ENCODE measurements at regions not wholly inside any gene's neighbourhood (a gene's known extent, or its start where the extent isn't known, plus 50 kb on each side); places are given as distances from the start of the nearest gene placed in this dataset.

- no peak for ATAC-seq (replicated peaks in 6 of 8)
- Histone ChIP-seq H3K27ac (no peak overlapping the region), H3K4me3 (no peak overlapping the region), H3K4me1 (replicated peaks in 1 of 2) (no peaks in the 10 kb centered on the region)
- in situ Hi-C loops (cut with MboI; ENCODE audit: low pct_unique_long_range_greater_than_20kb in 2 of 9, low sequenced_read_pairs in 9 of 9, unreplicated experiment in 9 of 9) = no loop called here
These were observed 417.9 kb upstream of the AGA start for GRCh38 chr4:177860171-177860570.

GRCh38 chr4:177861551-177862094, 419.4 kb upstream of the AGA start:
- in situ Hi-C loops (cut with MboI; ENCODE audit: low pct_unique_long_range_greater_than_20kb in 2 of 9, low sequenced_read_pairs in 9 of 9, unreplicated experiment in 9 of 9) = no loop called here

GRCh38 chr4:177862541-177863176, 420.4 kb upstream of the AGA start:
- Histone ChIP-seq H3K27ac (no peak overlapping the region), H3K4me3 (no peak overlapping the region), H3K4me1 (replicated peaks in 1 of 2) (no peaks in the 10 kb centered on the region)
- in situ Hi-C loops (cut with MboI; ENCODE audit: low pct_unique_long_range_greater_than_20kb in 2 of 9, low sequenced_read_pairs in 9 of 9, unreplicated experiment in 9 of 9) = no loop called here
- WGBS, 10 experiments = 60 to 100% (median 80%) methylated on average over 1 to 8 of the region's 19 CpGs; no CpG with 5 or more reads in 3 of the 10 experiments
- ATAC-seq (replicated peaks in 6 of 8) = no peak

More at GRCh38 chr4:177861551-177862094, 419.4 kb upstream of the AGA start:
- H3K4me3 ChIP-seq = no peak overlapping the region
- H3K27ac ChIP-seq = no peak overlapping the region
- H3K4me1 ChIP-seq (replicated peaks in 1 of 2) = no peaks in the 10 kb centered on the region
- no peak for ATAC-seq (replicated peaks in 6 of 8)
- 23 to 100% (median 86%) methylated on average over 1 to 8 of the region's 18 CpGs; no CpG with 5 or more reads in 3 of the 10 experiments for WGBS, 10 experiments

GRCh38 chr4:177879851-177880250, 437.6 kb upstream of the AGA start:
- ATAC-seq (replicated peaks in 6 of 8) = no peak
- in situ Hi-C loops (cut with MboI; ENCODE audit: low pct_unique_long_range_greater_than_20kb in 2 of 9, low sequenced_read_pairs in 9 of 9, unreplicated experiment in 9 of 9) = no loop called here
- WGBS, 10 experiments = 0 to 90% (median 62%) methylated on average over 1 to 3 of the region's 3 CpGs; no CpG with 5 or more reads in 4 of the 10 experiments
- no peak overlapping the region for H3K4me3 ChIP-seq
- no peaks in the 10 kb centered on the region for H3K4me1 ChIP-seq (replicated peaks in 1 of 2)
- H3K27ac ChIP-seq = no peak overlapping the region

- ATAC-seq (replicated peaks in 6 of 8) = no peak
- H3K27ac ChIP-seq = no peak overlapping the region
- in situ Hi-C loops (cut with MboI; ENCODE audit: low pct_unique_long_range_greater_than_20kb in 2 of 9, low sequenced_read_pairs in 9 of 9, unreplicated experiment in 9 of 9) = no loop called here
- no peaks in the 10 kb centered on the region for H3K4me1 ChIP-seq (replicated peaks in 1 of 2)
- H3K4me3 ChIP-seq = no peak overlapping the region
These were observed 452.9 kb upstream of the AGA start for GRCh38 chr4:177895136-177895535.

- no peak overlapping the region for H3K4me3 ChIP-seq
- no peaks in the 10 kb centered on the region for H3K4me1 ChIP-seq (replicated peaks in 1 of 2)
- no peak for ATAC-seq (replicated peaks in 6 of 8)
- H3K27ac ChIP-seq = no peak overlapping the region
- in situ Hi-C loops (cut with MboI; ENCODE audit: low pct_unique_long_range_greater_than_20kb in 2 of 9, low sequenced_read_pairs in 9 of 9, unreplicated experiment in 9 of 9) = no loop called here
These were observed 459.5 kb upstream of the AGA start for GRCh38 chr4:177901786-177902185.

- no peaks in the 10 kb centered on the region for H3K4me1 ChIP-seq (replicated peaks in 1 of 2)
- H3K27ac ChIP-seq = no peak overlapping the region
- ATAC-seq (replicated peaks in 6 of 8) = no peak
- WGBS, 10 experiments = 0 to 84% (median 67%) methylated on average over 1 of the region's 1 CpG; no CpG with 5 or more reads in 1 of the 10 experiments
- in situ Hi-C loops (cut with MboI; ENCODE audit: low pct_unique_long_range_greater_than_20kb in 2 of 9, low sequenced_read_pairs in 9 of 9, unreplicated experiment in 9 of 9) = no loop called here
- H3K4me3 ChIP-seq = no peak overlapping the region
These were observed 460.1 kb upstream of the AGA start for GRCh38 chr4:177902386-177902785.

GRCh38 chr4:177907736-177908424, 465.6 kb upstream of the AGA start:
- peak in 1 of 8 experiments; percentile 51 for ATAC-seq (replicated peaks in 6 of 8)
- WGBS, 10 experiments = 22 to 86% (median 74%) methylated on average over 5 to 11 of the region's 11 CpGs
- H3K27ac ChIP-seq = no peak overlapping the region
- H3K4me3 ChIP-seq = no peak overlapping the region
- H3K4me1 ChIP-seq (replicated peaks in 1 of 2) = no peaks in the 10 kb centered on the region
- in situ Hi-C loops (cut with MboI; ENCODE audit: low pct_unique_long_range_greater_than_20kb in 2 of 9, low sequenced_read_pairs in 9 of 9, unreplicated experiment in 9 of 9) = no loop called here

GRCh38 chr4:177921715-177922114, 479.5 kb upstream of the AGA start:
- in situ Hi-C loops (cut with MboI; ENCODE audit: low pct_unique_long_range_greater_than_20kb in 2 of 9, low sequenced_read_pairs in 9 of 9, unreplicated experiment in 9 of 9) = no loop called here
- H3K27ac ChIP-seq = no peak overlapping the region
- ATAC-seq (replicated peaks in 6 of 8) = no peak
- no peaks in the 10 kb centered on the region for H3K4me1 ChIP-seq (replicated peaks in 1 of 2)
- 0 to 100% (median 60%) methylated on average over 1 of the region's 1 CpG; no CpG with 5 or more reads in 2 of the 10 experiments for WGBS, 10 experiments
- no peak overlapping the region for H3K4me3 ChIP-seq

GRCh38 chr4:177923888-177924287, 481.7 kb upstream of the AGA start:
- peak in 1 of 8 experiments; percentile 70 for ATAC-seq (replicated peaks in 6 of 8)
- no peaks in the 10 kb centered on the region for H3K4me1 ChIP-seq (replicated peaks in 1 of 2)
- in situ Hi-C loops (cut with MboI; ENCODE audit: low pct_unique_long_range_greater_than_20kb in 2 of 9, low sequenced_read_pairs in 9 of 9, unreplicated experiment in 9 of 9) = no loop called here
- H3K27ac ChIP-seq = no peak overlapping the region
- no peak overlapping the region for H3K4me3 ChIP-seq

GRCh38 chr4:177937041-177937440, 494.8 kb upstream of the AGA start:
- Histone ChIP-seq H3K27ac (no peak overlapping the region), H3K4me1 (replicated peaks in 1 of 2) (no peaks in the 10 kb centered on the region), H3K4me3 (no peak overlapping the region)
- no peak for ATAC-seq (replicated peaks in 6 of 8)
- in situ Hi-C loops (cut with MboI; ENCODE audit: low pct_unique_long_range_greater_than_20kb in 2 of 9, low sequenced_read_pairs in 9 of 9, unreplicated experiment in 9 of 9) = no loop called here
- WGBS, 10 experiments = 0 to 89% (median 80%) methylated on average over 1 to 5 of the region's 5 CpGs

- Histone ChIP-seq H3K27ac (no peak overlapping the region), H3K4me1 (replicated peaks in 1 of 2) (no peaks in the 10 kb centered on the region), H3K4me3 (no peak overlapping the region)
- WGBS, 10 experiments = 0 to 100% (median 43%) methylated on average over 1 to 3 of the region's 3 CpGs; no CpG with 5 or more reads in 5 of the 10 experiments
- in situ Hi-C loops (cut with MboI; ENCODE audit: low pct_unique_long_range_greater_than_20kb in 2 of 9, low sequenced_read_pairs in 9 of 9, unreplicated experiment in 9 of 9) = no loop called here
- ATAC-seq (replicated peaks in 6 of 8) = no peak
These were observed 496.0 kb upstream of the AGA start for GRCh38 chr4:177938226-177938625.

- in situ Hi-C loops (cut with MboI; ENCODE audit: low pct_unique_long_range_greater_than_20kb in 2 of 9, low sequenced_read_pairs in 9 of 9, unreplicated experiment in 9 of 9) = no loop called here
- Histone ChIP-seq H3K4me3 (no peak overlapping the region), H3K27ac (no peak overlapping the region), H3K4me1 (replicated peaks in 1 of 2) (peaks cover 0 to 9% of the 10 kb centered on the region in 2 donors)
- ATAC-seq (replicated peaks in 6 of 8) = no peak
- 0 to 100% (median 43%) methylated on average over 1 to 2 of the region's 2 CpGs; no CpG with 5 or more reads in 1 of the 10 experiments for WGBS, 10 experiments
These were observed 503.0 kb upstream of the AGA start for GRCh38 chr4:177945268-177945667.

- H3K4me1 ChIP-seq (replicated peaks in 1 of 2) = peaks cover 0 to 15% of the 10 kb centered on the region in 2 donors
- in situ Hi-C loops (cut with MboI; ENCODE audit: low pct_unique_long_range_greater_than_20kb in 2 of 9, low sequenced_read_pairs in 9 of 9, unreplicated experiment in 9 of 9) = no loop called here
- WGBS, 10 experiments = 0 to 80% (median 36%) methylated on average over 1 of the region's 1 CpG
- H3K4me3 ChIP-seq = no peak overlapping the region
- peak in 3 of 8 experiments; percentile 29 to 78 (median 57) for ATAC-seq (replicated peaks in 6 of 8)
- no peak overlapping the region for H3K27ac ChIP-seq
These were observed 505.4 kb upstream of the AGA start for GRCh38 chr4:177947607-177948006.
